GM12891 (cell line): ENCODE measurements at regions not wholly inside any gene's neighbourhood (a gene's known extent, or its start where the extent isn't known, plus 50 kb on each side); places are given as distances from the start of the nearest gene placed in this dataset.

Source experiments
- POLR2A ChIP-seq: IDR thresholded peaks from 2 replicates; pipeline ENCODE4 v1.6.1; 2011; ENCODE audit warnings: low read depth, low read length, control low read depth
- POLR2AphosphoS5 ChIP-seq: IDR thresholded peaks from 2 replicates; pipeline ENCODE4 v1.6.1; 2011; ENCODE audit warnings: low read depth, low read length, control low read depth
- POU2F2 ChIP-seq: IDR thresholded peaks from 2 replicates; pipeline ENCODE4 v1.6.1; 2011; ENCODE audit warnings: low read depth, mild to moderate bottlenecking, control low read depth, low read length, moderate library complexity
- SPI1 ChIP-seq: IDR thresholded peaks from 2 replicates; pipeline ENCODE4 v1.6.1; 2011; ENCODE audit warnings: low read depth, low read length, control low read depth
- TAF1 ChIP-seq: IDR thresholded peaks from 2 replicates; pipeline ENCODE4 v1.6.1; 2011; ENCODE audit warnings: low read depth, low read length, control low read depth

GRCh38 chr1:83798965-83799364 lies 200.0 kb downstream of the TTLL7 start:
- no peak for TF ChIP-seq POLR2A
- TF ChIP-seq POU2F2 = no peak
- TF ChIP-seq TAF1 = no peak
- TF ChIP-seq POLR2AphosphoS5 = no peak
- TF ChIP-seq SPI1 = no peak
